ENCODE measurements at regions not wholly inside any gene's neighbourhood (a gene's known extent, or its start where the extent isn't known, plus 50 kb on each side); places are given as distances from the start of the nearest gene placed in this dataset.

DNA sequence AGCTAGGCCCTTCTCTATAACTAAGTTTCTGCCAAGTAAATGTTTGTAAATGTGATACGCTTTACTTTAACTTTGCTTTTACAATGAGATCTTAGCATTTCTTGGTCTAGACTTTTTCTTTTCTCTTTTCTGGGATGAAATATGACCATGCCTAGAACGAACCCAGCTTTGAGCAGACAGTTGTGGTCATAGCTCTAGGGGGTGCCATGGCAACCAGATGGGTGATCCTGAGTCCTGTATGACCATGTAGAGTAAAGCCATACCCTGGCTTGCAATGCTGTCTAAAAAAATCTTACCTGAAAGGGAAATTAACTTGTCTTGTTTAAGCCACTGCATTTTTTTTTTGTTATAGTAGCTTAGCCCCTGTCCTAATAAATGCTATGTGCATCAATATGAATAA lies 956.3 kb downstream of the SLC4A3 start:
- TF ChIP-seq RNF2 (conservative IDR thresholded peaks at IDR 0.05; ENCODE audit: low read depth) (no peak), NFRKB (IDR thresholded peaks at IDR 0.05) (no peak), ZNF782 (CRISPR knock-in tag; IDR thresholded peaks at IDR 0.05; ENCODE audit: borderline replicate concordance) (no peak)
